K562 (cell line): ENCODE measurements at regions not wholly inside any gene's neighbourhood (a gene's known extent, or its start where the extent isn't known, plus 50 kb on each side); places are given as distances from the start of the nearest gene placed in this dataset.

Experiments used
- ASH1L ChIP-seq: fragments of 450-650 bp; IDR thresholded peaks from 2 replicates; pipeline ENCODE4 v1.6.1; 2018; ENCODE audit warnings: borderline replicate concordance, mild to moderate bottlenecking, low read depth; ENCODE audit not compliant: partially characterized antibody
- BCOR ChIP-seq: fragments of 450-650 bp; IDR thresholded peaks from 2 replicates; pipeline ENCODE4 v1.6.1; 2016
- BRCA1 ChIP-seq, 2 experiments: fragments of 450-650 bp in 1 of 2; sonication (generic) in 1 of 2; formaldehyde crosslinking in 1 of 2; IDR thresholded peaks; 2 replicates each; pipeline versions ENCODE4 v1.5.0 to v1.6.1; 2017 to 2020; ENCODE audit warnings: mild to moderate bottlenecking in 1 of 2, missing genetic modification reagents in 1 of 2
- BRF1 ChIP-seq: IDR thresholded peaks from 3 replicates; pipeline ENCODE4 v1.6.1; 2011; ENCODE audit warnings: borderline replicate concordance, mild to moderate bottlenecking; ENCODE audit not compliant: insufficient read length; ENCODE audit errors: extremely low read depth
- CBFB ChIP-seq: sonication (generic); formaldehyde crosslinking; IDR thresholded peaks from 2 replicates; pipeline ENCODE4 v1.4.0; 2020; ENCODE audit warnings: mild to moderate bottlenecking, missing genetic modification reagents
- CGGBP1 ChIP-seq: fragments of 250-450 bp; sonication (Bioruptor Pico); IDR thresholded peaks from 2 replicates; pipeline ENCODE4 v1.9.0; 2021; ENCODE audit warnings: mild to moderate bottlenecking
- COPS2 ChIP-seq: fragments of 450-650 bp; conservative IDR thresholded peaks from 2 replicates; pipeline ENCODE4 v1.6.1; 2016; ENCODE audit warnings: mild to moderate bottlenecking, moderate library complexity
- EZH2 ChIP-seq: IDR thresholded peaks from 2 replicates; pipeline ENCODE4 v1.6.1; 2012; ENCODE audit warnings: low read depth, mild to moderate bottlenecking, inconsistent platforms, low read length, borderline replicate concordance
- HCFC1 ChIP-seq: IDR thresholded peaks from 2 replicates; pipeline ENCODE4 v1.6.1; 2012; ENCODE audit warnings: low read depth, low read length, improper control_type of control experiment
- HNRNPUL1 ChIP-seq: fragments of 200-400 bp; formaldehyde crosslinking; IDR thresholded peaks from 2 replicates; pipeline ENCODE4 v1.6.1; 2017; ENCODE audit warnings: low read length
- MAFG ChIP-seq: fragments of 450-650 bp; conservative IDR thresholded peaks from 2 replicates; pipeline ENCODE4 v1.6.1; 2016; ENCODE audit warnings: missing genetic modification characterization, missing compliant biosample characterization
- NR1H2 ChIP-seq: sonication (generic); formaldehyde crosslinking; IDR thresholded peaks from 2 replicates; pipeline ENCODE4 v1.4.0; 2020; ENCODE audit warnings: mild to moderate bottlenecking, missing genetic modification reagents
- PHF21A ChIP-seq: fragments of 450-650 bp; IDR thresholded peaks from 2 replicates; pipeline ENCODE4 v1.6.1; 2017; ENCODE audit warnings: low read depth, borderline replicate concordance
- RBM17 ChIP-seq: fragments of 200-400 bp; formaldehyde crosslinking; IDR thresholded peaks from 2 replicates; pipeline ENCODE4 v1.6.1; 2017; ENCODE audit warnings: low read depth, mild to moderate bottlenecking, low read length, borderline replicate concordance
- RBM34 ChIP-seq: fragments of 200-400 bp; formaldehyde crosslinking; IDR thresholded peaks from 2 replicates; pipeline ENCODE4 v1.6.1; 2018; ENCODE audit warnings: low read length, borderline replicate concordance; ENCODE audit not compliant: insufficient read depth
- SLC30A9 ChIP-seq: fragments of 250-450 bp; sonication (Bioruptor Pico); IDR thresholded peaks from 2 replicates; pipeline ENCODE4 v1.8.0; 2022; ENCODE audit warnings: mild to moderate bottlenecking, moderate library complexity
- SMAD3 ChIP-seq: fragments of 450-650 bp; formaldehyde crosslinking; conservative IDR thresholded peaks from 2 replicates; pipeline ENCODE4 v1.4.0; 2020; ENCODE audit warnings: mild to moderate bottlenecking
- TCF3 ChIP-seq: sonication (generic); formaldehyde crosslinking; IDR thresholded peaks from 2 replicates; pipeline ENCODE4 v1.4.0; 2020; ENCODE audit warnings: mild to moderate bottlenecking, missing genetic modification reagents
- THAP7 ChIP-seq: fragments of 250-450 bp; sonication (Bioruptor Pico); IDR thresholded peaks from 2 replicates; pipeline ENCODE4 v1.5.0; 2021
- ZBTB26 ChIP-seq: fragments of 450-650 bp; formaldehyde crosslinking; IDR thresholded peaks from 2 replicates; pipeline ENCODE4 v1.4.0; 2022; ENCODE audit warnings: missing genetic modification characterization
- ZEB2 ChIP-seq: fragments of 450-650 bp; IDR thresholded peaks from 2 replicates; pipeline ENCODE4 v1.6.1; 2016
- ZNF311 ChIP-seq: fragments of 250-450 bp; sonication (Bioruptor Pico); IDR thresholded peaks from 2 replicates; pipeline ENCODE4 v1.4.0; 2020; ENCODE audit warnings: mild to moderate bottlenecking, moderate library complexity
- ZNF324 ChIP-seq: fragments of 250-450 bp; sonication (Bioruptor Pico); IDR thresholded peaks from 2 replicates; pipeline ENCODE4 v1.4.0; 2020; ENCODE audit warnings: mild to moderate bottlenecking

GRCh38 chr16:85536411-85537330 is 76.5 kb upstream of the GSE1 start (continued):
- TF ChIP-seq ZBTB26 (CRISPR knock-in tag) (no peak), BRF1 (no peak), THAP7 (peak; percentile 40; the same call in 1 of the 2 replicates), SLC30A9 (CRISPR knock-in tag) (no peak), MAFG (tag) (no peak), EZH2 (no peak), TCF3 (CRISPR knock-in tag) (no peak), CGGBP1 (CRISPR knock-in tag) (no peak), HNRNPUL1 (no peak), ZEB2 (no peak), RBM34 (no peak), RBM17 (no peak), SMAD3 (CRISPR knock-in tag) (0 out of 2 replicates have a peak, but pooled peaks have one; percentile 16), NR1H2 (CRISPR knock-in tag) (no peak), COPS2 (no peak), BRCA1 (IDR thresholded peaks at IDR 0.05) (no peak), BRCA1 (CRISPR knock-in tag; IDR thresholded peaks at IDR 0.05) (no peak), ZNF311 (CRISPR knock-in tag) (no peak), ASH1L (no peak), CBFB (no peak), BCOR (no peak), ZNF324 (no peak; the same call in 1 of the 2 replicates), PHF21A (no peak), HCFC1 (no peak)
